ENCODE measurements at regions not wholly inside any gene's neighbourhood (a gene's known extent, or its start where the extent isn't known, plus 50 kb on each side); places are given as distances from the start of the nearest gene placed in this dataset.

- Histone ChIP-seq H3K27ac (ENCODE audit: low read depth, low read length, poor library complexity, severe bottlenecking) (no peak overlapping the region), H3K9me3 (ENCODE audit: low read depth, low read length, poor library complexity, severe bottlenecking) (no peaks in the 10 kb centered on the region), H3K4me3 (ENCODE audit: low read depth, low read length, poor library complexity, severe bottlenecking) (no peak overlapping the region), H3K4me1 (ENCODE audit: insufficient read depth, low read length, poor library complexity, severe bottlenecking) (no peaks in the 10 kb centered on the region), H3K36me3 (ENCODE audit: insufficient read depth, low read length, poor library complexity, severe bottlenecking) (no peaks in the 10 kb centered on the region), H3K27me3 (replicated peaks; ENCODE audit: insufficient read depth, low read depth, low read length, poor library complexity) (peaks cover 8% of the 10 kb centered on the region)
- BruUV-seq (replicated peaks) = no TSS peak
- DNase-seq (ENCODE audit: low spot score) = no peak
- POLR2A ChIA-PET (ENCODE audit: low non-redundant PET) = no interaction called here
- TF ChIP-seq CTCF (conservative IDR thresholded peaks at IDR 0.05; ENCODE audit: low read depth, low read length) = no peak
- no peak for TF ChIP-seq EZH2 (IDR thresholded peaks at IDR 0.05; ENCODE audit: borderline replicate concordance, low read depth, low read length, poor library complexity, severe bottlenecking)
- CTCF ChIA-PET = no interaction called here
- intact Hi-C loops (cut with micrococcal nuclease; ENCODE audit: unreplicated experiment) = no loop called here
Observed at GRCh38 chr6:11900662-11901598, 111.2 kb upstream of the HIVEP1 start.

- intact Hi-C loops (cut with micrococcal nuclease; ENCODE audit: unreplicated experiment) = no loop called here
- TF ChIP-seq EZH2 (IDR thresholded peaks at IDR 0.05; ENCODE audit: borderline replicate concordance, low read depth, low read length, poor library complexity, severe bottlenecking) (no peak), CTCF (conservative IDR thresholded peaks at IDR 0.05; ENCODE audit: low read depth, low read length) (no peak)
- Histone ChIP-seq H3K4me1 (ENCODE audit: insufficient read depth, low read length, poor library complexity, severe bottlenecking) (no peaks in the 10 kb centered on the region), H3K36me3 (ENCODE audit: insufficient read depth, low read length, poor library complexity, severe bottlenecking) (no peaks in the 10 kb centered on the region), H3K9me3 (ENCODE audit: low read depth, low read length, poor library complexity, severe bottlenecking) (no peaks in the 10 kb centered on the region), H3K27ac (ENCODE audit: low read depth, low read length, poor library complexity, severe bottlenecking) (no peak overlapping the region), H3K4me3 (ENCODE audit: low read depth, low read length, poor library complexity, severe bottlenecking) (no peak overlapping the region), H3K27me3 (replicated peaks; ENCODE audit: insufficient read depth, low read depth, low read length, poor library complexity) (peaks cover 8% of the 10 kb centered on the region)
- no TSS peak for BruUV-seq (replicated peaks)
- ChIA-PET CTCF (no interaction called here), POLR2A (ENCODE audit: low non-redundant PET) (no interaction called here)
- no peak for DNase-seq (ENCODE audit: low spot score)
Observed at GRCh38 chr6:11899645-11900044, 112.5 kb upstream of the HIVEP1 start.

GRCh38 chr6:11894212-11894611 is 115.6 kb upstream of the ADTRP start:
- Histone ChIP-seq H3K4me3 (ENCODE audit: low read depth, low read length, poor library complexity, severe bottlenecking) (no peak overlapping the region), H3K27me3 (replicated peaks; ENCODE audit: insufficient read depth, low read depth, low read length, poor library complexity) (peaks cover 3% of the 10 kb centered on the region), H3K9me3 (ENCODE audit: low read depth, low read length, poor library complexity, severe bottlenecking) (no peaks in the 10 kb centered on the region), H3K36me3 (ENCODE audit: insufficient read depth, low read length, poor library complexity, severe bottlenecking) (no peaks in the 10 kb centered on the region), H3K27ac (ENCODE audit: low read depth, low read length, poor library complexity, severe bottlenecking) (no peak overlapping the region), H3K4me1 (ENCODE audit: insufficient read depth, low read length, poor library complexity, severe bottlenecking) (no peaks in the 10 kb centered on the region)
- CTCF ChIA-PET = no interaction called here
- POLR2A ChIA-PET (ENCODE audit: low non-redundant PET) = no interaction called here
- DNase-seq (ENCODE audit: low spot score) = no peak
- TF ChIP-seq CTCF (conservative IDR thresholded peaks at IDR 0.05; ENCODE audit: low read depth, low read length) (no peak), EZH2 (IDR thresholded peaks at IDR 0.05; ENCODE audit: borderline replicate concordance, low read depth, low read length, poor library complexity, severe bottlenecking) (no peak)
- intact Hi-C loops (cut with micrococcal nuclease; ENCODE audit: unreplicated experiment) = no loop called here
- BruUV-seq (replicated peaks) = no TSS peak
